IPS-20b (cell line): ENCODE measurements at regions not wholly inside any gene's neighbourhood (a gene's known extent, or its start where the extent isn't known, plus 50 kb on each side); places are given as distances from the start of the nearest gene placed in this dataset.

Experiments used
- H3K27ac ChIP-seq: one replicate; pipeline ENCODE4 v1.5.1; 2013; ENCODE audit warnings: low read length
- H3K27me3 ChIP-seq: 2 replicates; pipeline ENCODE4 v1.6.1; 2013; ENCODE audit warnings: mild to moderate bottlenecking, low read length, inconsistent platforms; ENCODE audit not compliant: insufficient read depth
- H3K36me3 ChIP-seq: 2 replicates; pipeline ENCODE4 v1.6.1; 2013; ENCODE audit warnings: low read depth, mild to moderate bottlenecking, inconsistent platforms, low read length, moderate library complexity; ENCODE audit not compliant: insufficient read depth
- H3K4me1 ChIP-seq: 2 replicates; pipeline ENCODE4 v1.6.1; 2013; ENCODE audit warnings: mild to moderate bottlenecking, control low read depth, inconsistent platforms, low read length, moderate library complexity; ENCODE audit not compliant: insufficient read depth
- H3K4me3 ChIP-seq: 2 replicates; pipeline ENCODE4 v1.5.1; 2013; ENCODE audit warnings: mild to moderate bottlenecking, low read length, inconsistent platforms
- H3K9ac ChIP-seq: 2 replicates; pipeline ENCODE4 v1.6.1; 2013; ENCODE audit warnings: low read depth, mild to moderate bottlenecking, inconsistent platforms, low read length, moderate library complexity
- H3K9me3 ChIP-seq: 2 replicates; pipeline ENCODE4 v1.6.1; 2013; ENCODE audit warnings: mild to moderate bottlenecking, low read depth, low read length, inconsistent platforms; ENCODE audit not compliant: insufficient read depth

DNA sequence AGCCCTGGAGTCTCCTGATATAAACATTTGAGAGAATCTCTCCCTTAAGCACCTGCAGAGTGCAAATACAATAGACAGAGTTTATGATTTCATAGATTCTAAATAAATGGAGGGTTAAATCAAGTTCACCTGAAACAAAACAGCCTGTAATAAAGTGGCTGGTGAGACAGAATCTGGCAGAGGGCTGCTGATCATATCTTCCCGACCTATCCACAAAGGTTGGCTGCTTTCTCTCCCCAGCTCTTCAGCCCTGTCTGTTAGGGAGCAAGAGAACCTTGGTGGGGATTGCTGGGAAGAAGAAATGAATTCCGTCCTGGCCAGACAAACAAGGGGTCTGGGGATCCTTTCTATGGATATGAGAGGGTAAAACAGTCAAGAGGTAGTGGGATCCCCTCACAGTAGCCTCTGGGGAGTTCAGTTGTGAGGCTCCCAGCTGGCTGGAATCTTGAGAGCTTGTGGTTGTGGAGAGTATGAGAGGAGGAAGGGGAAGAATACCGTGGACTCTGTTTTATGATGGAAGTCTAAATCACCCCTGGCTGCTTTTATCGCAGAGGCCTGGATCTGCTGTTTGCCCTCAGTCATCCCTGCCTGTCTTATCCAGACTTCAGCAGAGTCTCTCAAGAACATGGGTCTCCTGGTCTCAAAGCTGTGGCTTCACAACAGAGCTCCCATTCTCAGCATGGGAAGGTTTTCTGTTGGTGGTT is 451.3 kb downstream of the NTRK3 start:
- Histone ChIP-seq H3K9ac (no peak overlapping the region), H3K27me3 (no peaks in the 10 kb centered on the region; the same call in 1 of the 2 replicates), H3K4me1 (no peaks in the 10 kb centered on the region), H3K9me3 (no peaks in the 10 kb centered on the region), H3K4me3 (no peak overlapping the region), H3K27ac (no peak overlapping the region), H3K36me3 (no peaks in the 10 kb centered on the region)

DNA sequence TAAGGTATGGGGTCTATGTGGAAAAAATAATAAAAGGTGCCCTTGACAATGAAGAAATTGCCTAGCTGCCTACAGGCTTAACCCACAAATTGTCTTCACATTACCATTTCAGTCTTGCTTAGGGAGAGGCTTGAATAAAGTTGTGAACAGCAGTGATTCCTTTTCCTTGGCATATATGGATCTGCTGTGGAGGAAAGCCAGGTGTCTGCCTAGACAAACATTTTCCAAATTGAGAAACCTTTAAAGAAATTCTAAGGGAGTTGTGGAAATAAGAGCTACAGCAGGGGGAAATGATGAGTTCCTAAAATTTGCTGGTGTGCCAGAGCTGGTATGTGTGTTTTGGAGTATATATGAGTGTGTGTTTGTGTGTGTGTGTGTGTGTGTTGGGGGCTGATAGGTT is 452.1 kb downstream of the NTRK3 start:
- Histone ChIP-seq H3K4me1 (no peaks in the 10 kb centered on the region), H3K4me3 (no peak overlapping the region), H3K9ac (no peak overlapping the region), H3K9me3 (no peaks in the 10 kb centered on the region), H3K27me3 (no peaks in the 10 kb centered on the region; the same call in 1 of the 2 replicates), H3K36me3 (no peaks in the 10 kb centered on the region), H3K27ac (no peak overlapping the region)

DNA sequence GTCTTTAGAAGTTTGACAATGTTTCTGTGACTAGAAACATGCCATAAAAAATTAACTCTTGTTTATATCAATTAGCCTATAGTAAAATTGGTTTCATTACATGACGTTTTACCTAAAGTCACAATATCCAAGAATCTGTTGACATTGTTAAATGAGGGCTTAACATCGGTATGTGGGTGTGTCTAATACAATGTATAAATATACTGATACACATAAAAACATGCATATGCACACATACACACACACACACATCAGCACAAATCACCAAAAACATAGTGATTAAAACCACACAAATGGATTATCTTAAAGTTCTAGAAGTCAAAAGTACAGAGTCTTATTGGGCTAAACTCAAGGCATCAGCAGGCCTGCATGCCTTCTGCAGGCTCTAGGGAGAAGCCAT is 456.7 kb downstream of the NTRK3 start:
- Histone ChIP-seq H3K4me1 (no peaks in the 10 kb centered on the region), H3K9ac (no peak overlapping the region), H3K27ac (no peak overlapping the region), H3K27me3 (no peaks in the 10 kb centered on the region; the same call in 1 of the 2 replicates), H3K9me3 (no peaks in the 10 kb centered on the region), H3K4me3 (no peak overlapping the region), H3K36me3 (no peaks in the 10 kb centered on the region)

DNA sequence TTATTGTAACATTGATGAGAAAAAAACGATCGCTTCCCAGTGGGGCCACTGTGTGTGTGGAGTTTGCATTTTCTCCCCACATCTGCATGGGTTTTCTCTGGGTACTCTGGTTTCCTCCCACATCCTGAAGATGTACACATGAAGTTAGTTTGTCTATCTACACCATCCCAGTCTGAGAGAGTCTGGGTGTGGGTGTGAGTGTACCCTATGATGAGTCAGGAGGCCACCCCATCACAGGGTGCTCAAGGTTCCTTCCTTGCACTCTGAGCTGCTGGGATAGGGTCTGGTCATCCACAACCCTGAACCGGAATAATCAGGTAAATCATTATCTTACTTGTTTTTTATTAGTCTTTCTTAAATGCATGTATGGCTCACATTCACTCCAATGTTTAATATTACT is 457.1 kb downstream of the NTRK3 start:
- H3K27ac ChIP-seq = no peak overlapping the region
- no peak overlapping the region for H3K4me3 ChIP-seq
- no peaks in the 10 kb centered on the region for H3K4me1 ChIP-seq
- H3K9me3 ChIP-seq = no peaks in the 10 kb centered on the region
- H3K27me3 ChIP-seq = no peaks in the 10 kb centered on the region; the same call in 1 of the 2 replicates
- H3K9ac ChIP-seq = no peak overlapping the region
- no peaks in the 10 kb centered on the region for H3K36me3 ChIP-seq

DNA sequence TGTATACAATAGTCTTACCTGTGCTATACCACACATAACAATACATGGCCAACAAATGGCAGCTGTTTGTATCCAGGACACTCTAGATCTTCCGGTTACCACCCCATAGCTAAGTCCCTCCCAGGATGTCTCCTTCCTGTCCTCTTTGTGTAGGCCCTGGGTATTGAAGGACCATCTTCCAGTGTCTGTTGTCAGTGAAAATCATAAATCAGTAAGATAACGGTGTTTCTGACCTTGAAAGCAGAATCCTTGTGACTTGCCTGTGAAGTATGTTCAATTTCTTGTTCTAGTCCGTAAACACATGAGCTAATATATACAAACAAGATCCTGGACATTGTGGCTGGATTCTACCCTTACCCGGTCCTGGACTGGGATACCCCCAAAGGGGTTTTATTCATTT is 462.8 kb downstream of the NTRK3 start:
- Histone ChIP-seq H3K9me3 (no peaks in the 10 kb centered on the region), H3K36me3 (no peaks in the 10 kb centered on the region), H3K4me1 (no peaks in the 10 kb centered on the region), H3K4me3 (no peak overlapping the region), H3K27me3 (no peaks in the 10 kb centered on the region; the same call in 1 of the 2 replicates), H3K9ac (no peak overlapping the region), H3K27ac (no peak overlapping the region)

DNA sequence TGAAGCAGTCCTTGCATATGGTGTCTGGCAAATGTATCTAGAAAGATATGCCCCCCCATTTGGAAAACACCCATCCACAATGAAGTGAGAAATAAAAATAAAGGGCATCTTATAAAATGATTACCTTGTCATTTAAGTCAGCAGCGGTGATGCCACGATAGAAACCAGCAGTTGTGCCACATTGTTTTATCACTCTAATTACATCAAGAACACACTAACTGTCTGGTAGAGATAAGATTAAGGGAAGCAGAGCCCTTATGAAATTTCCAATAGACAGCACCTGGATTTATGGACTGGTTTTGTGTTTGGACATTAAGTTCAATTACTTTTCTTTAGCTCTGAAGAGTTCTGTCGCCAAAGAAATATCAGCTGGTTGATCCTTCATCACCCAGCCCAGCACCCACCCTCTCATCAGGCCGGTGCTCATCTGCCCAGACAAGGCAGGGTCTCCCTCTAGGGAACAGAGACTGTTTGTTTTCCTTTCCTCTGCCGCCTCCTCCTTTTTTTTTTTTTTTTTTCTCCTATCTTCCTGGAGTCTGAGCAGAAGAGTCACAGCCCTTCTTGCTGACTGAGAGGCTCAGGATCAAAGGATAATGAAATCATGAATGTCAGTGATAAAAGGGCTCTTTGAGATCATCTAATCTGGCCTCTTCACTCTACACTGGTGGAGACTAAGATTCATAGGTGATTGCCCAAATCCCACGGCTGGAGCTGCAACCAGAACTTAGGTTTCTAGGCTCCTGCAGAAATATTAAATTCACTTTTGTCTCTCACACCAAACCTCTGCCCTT is 464.1 kb downstream of the NTRK3 start:
- Histone ChIP-seq H3K9ac (no peak overlapping the region), H3K9me3 (no peaks in the 10 kb centered on the region), H3K27me3 (no peaks in the 10 kb centered on the region), H3K36me3 (no peaks in the 10 kb centered on the region), H3K4me3 (no peak overlapping the region), H3K4me1 (no peaks in the 10 kb centered on the region), H3K27ac (no peak overlapping the region)

DNA sequence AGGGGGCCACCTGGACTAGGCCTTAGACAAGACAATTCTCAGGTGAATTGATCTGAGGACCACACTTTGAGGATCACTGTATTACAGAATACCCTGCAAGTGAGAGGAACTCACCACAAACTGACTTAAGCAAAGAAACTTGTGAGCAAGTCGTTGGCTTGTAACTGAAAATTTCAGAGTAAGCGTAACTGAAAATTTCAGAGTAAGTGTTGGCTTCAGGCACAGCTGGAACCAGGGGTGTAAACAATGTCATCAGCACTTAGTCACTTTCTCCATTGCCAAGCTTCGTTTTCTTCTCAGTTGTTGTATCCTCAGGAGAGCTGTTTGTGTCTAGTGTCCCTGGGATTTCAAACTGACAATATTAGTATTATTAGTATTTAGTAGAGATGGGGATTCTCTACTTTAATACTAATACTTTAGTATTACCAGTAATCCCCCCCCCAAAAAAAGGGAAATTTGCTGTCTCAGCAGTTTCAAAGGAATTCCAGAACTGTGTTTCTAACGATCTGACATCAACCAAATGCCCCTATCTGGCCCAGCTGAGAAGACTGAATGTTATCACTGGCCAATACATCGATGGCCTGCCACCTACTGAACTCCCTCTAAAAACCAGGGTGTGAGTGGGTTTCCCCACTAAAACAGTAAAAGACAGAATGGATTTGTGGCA is 474.4 kb downstream of the NTRK3 start:
- H3K36me3 ChIP-seq = no peaks in the 10 kb centered on the region
- H3K9me3 ChIP-seq = no peaks in the 10 kb centered on the region
- no peaks in the 10 kb centered on the region for H3K4me1 ChIP-seq
- H3K9ac ChIP-seq = no peak overlapping the region
- H3K4me3 ChIP-seq = no peak overlapping the region
- no peak overlapping the region for H3K27ac ChIP-seq
- no peaks in the 10 kb centered on the region for H3K27me3 ChIP-seq

DNA sequence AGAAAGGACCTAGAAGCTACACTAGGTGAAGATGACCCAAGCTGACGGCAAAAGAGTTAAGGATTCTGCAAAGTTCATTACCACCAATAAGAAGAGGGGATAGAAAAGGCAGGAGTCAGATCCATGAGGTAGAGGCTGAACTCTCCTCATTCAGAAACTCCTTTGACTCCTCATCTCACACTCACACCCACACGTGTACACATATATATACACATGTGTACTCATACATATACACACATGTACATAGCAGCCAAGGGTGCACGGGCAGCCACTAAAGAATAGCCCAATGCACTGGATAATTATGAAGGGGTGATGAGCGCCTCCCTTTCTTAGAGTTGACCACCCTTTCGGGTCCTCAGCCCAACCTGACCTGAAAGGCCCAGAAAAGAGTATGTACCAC is 476.8 kb downstream of the NTRK3 start:
- Histone ChIP-seq H3K9ac (no peak overlapping the region), H3K27me3 (no peaks in the 10 kb centered on the region), H3K36me3 (no peaks in the 10 kb centered on the region), H3K27ac (no peak overlapping the region), H3K9me3 (no peaks in the 10 kb centered on the region), H3K4me1 (no peaks in the 10 kb centered on the region), H3K4me3 (no peak overlapping the region)

DNA sequence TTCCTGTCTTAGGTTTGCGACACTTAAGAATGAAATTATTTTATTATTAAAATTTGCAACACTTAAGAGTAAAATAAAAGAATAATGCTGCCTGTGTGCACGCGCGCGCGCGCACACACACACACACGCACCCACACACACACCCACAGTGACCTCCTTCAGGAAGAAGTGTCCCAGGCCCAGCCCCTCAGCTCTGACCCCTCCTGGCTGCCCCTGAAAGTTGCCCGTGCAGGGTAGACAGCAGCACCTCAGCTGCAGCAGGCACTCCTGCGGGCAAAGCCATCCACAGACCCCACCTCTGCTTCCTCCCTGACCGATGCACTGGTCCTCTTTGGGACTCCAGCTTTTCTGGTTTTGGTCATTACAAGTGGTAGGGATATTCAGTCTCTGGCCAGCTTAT is 478.2 kb downstream of the NTRK3 start:
- H3K4me3 ChIP-seq = no peak overlapping the region
- no peaks in the 10 kb centered on the region for H3K4me1 ChIP-seq
- no peaks in the 10 kb centered on the region for H3K36me3 ChIP-seq
- no peak overlapping the region for H3K27ac ChIP-seq
- no peaks in the 10 kb centered on the region for H3K27me3 ChIP-seq
- no peak overlapping the region for H3K9ac ChIP-seq
- H3K9me3 ChIP-seq = no peaks in the 10 kb centered on the region

DNA sequence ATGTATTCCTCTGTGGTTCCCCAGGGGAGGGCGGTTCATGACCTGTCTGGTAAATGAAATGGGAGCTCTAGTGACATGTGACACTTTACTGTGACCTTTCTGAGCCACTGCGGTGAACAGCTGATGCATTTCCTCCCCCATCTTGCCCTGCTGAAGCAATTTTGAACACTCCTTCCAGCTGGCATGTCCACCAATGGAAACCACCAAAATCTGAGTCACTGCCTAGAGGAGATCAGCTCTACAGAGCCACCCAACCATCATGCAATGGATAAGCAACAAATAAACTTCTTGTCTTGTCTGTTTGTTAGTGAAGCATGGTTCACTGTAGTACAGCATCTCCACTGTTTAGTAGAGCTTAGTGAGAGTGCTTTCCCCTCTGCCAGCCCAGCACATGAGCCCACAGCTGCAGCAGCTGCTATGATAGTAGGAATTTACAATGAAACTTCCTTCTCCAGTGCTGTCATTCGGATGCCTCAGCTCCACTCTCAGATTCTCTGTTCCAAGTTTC is 479.4 kb downstream of the NTRK3 start:
- no peak overlapping the region for H3K27ac ChIP-seq
- no peaks in the 10 kb centered on the region for H3K4me1 ChIP-seq
- H3K9me3 ChIP-seq = no peaks in the 10 kb centered on the region
- H3K4me3 ChIP-seq = no peak overlapping the region
- H3K9ac ChIP-seq = no peak overlapping the region
- H3K27me3 ChIP-seq = no peaks in the 10 kb centered on the region
- H3K36me3 ChIP-seq = no peaks in the 10 kb centered on the region

DNA sequence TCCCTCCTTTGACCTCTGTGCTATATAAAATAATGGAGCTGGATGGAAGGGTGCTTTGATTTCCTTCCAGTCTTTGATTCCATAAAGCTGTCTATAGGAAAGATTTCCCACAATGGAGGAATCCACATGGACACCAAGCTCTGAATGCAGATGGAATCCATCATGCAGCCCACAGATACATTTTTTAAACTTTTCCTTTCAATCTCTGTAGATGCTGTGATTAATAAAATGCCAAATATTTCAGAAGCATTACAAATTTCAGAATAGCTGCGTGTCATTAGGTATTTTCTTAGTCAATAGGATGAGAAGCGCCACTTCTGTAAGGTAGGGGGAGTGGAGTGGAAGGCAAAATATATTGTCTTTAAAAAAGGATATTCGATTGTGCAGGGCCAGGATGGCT is 489.0 kb downstream of the NTRK3 start:
- Histone ChIP-seq H3K36me3 (no peaks in the 10 kb centered on the region), H3K4me1 (peaks cover 16% of the 10 kb centered on the region), H3K9me3 (no peaks in the 10 kb centered on the region; the same call in 1 of the 2 replicates), H3K9ac (no peak overlapping the region), H3K27ac (no peak overlapping the region), H3K27me3 (no peaks in the 10 kb centered on the region), H3K4me3 (no peak overlapping the region)
